Activated naive CD8-positive, alpha-beta T cell treated with anti-CD3 and anti-CD28 coated beads for 36 hours (primary cell): ENCODE measurements at regions not wholly inside any gene's neighbourhood (a gene's known extent, or its start where the extent isn't known, plus 50 kb on each side); places are given as distances from the start of the nearest gene placed in this dataset.
A peak's percentile ranks its signal among the peaks of the same experiment; 100 is the strongest.

ENCODE experiments used
- DNase-seq: peaks from one replicate; pipeline ENCODE4 v3.0.0; 2021
- H3K27ac Mint-ChIP-seq: one replicate; pipeline ENCODE4 v1.8.0; 2022; ENCODE audit warnings: mild to moderate bottlenecking, moderate library complexity, mixed read lengths
- H3K27me3 Mint-ChIP-seq: one replicate; pipeline ENCODE4 v1.8.0; 2022; ENCODE audit warnings: mild to moderate bottlenecking, mixed read lengths
- H3K36me3 Mint-ChIP-seq: one replicate; pipeline ENCODE4 v1.8.0; 2021; ENCODE audit warnings: mild to moderate bottlenecking, mixed read lengths
- H3K4me1 Mint-ChIP-seq: one replicate; pipeline ENCODE4 v1.8.0; 2021; ENCODE audit warnings: mixed read lengths
- H3K4me3 Mint-ChIP-seq: one replicate; pipeline ENCODE4 v1.8.0; 2022; ENCODE audit warnings: mild to moderate bottlenecking, moderate library complexity, mixed read lengths
- H3K9me3 Mint-ChIP-seq: one replicate; pipeline ENCODE4 v1.8.0; 2022; ENCODE audit warnings: mixed read lengths

- no peaks in the 10 kb centered on the region for H3K27me3 Mint-ChIP-seq
- no peak overlapping the region for H3K27ac Mint-ChIP-seq
- H3K9me3 Mint-ChIP-seq: no peaks in the 10 kb centered on the region
- no peak for DNase-seq
- no peak overlapping the region for H3K4me3 Mint-ChIP-seq
- no peaks in the 10 kb centered on the region for H3K36me3 Mint-ChIP-seq
- H3K4me1 Mint-ChIP-seq: no peaks in the 10 kb centered on the region
Measured at GRCh38 chr14:22388669-22389595, 200.1 kb downstream of the DAD1 start.

DNA sequence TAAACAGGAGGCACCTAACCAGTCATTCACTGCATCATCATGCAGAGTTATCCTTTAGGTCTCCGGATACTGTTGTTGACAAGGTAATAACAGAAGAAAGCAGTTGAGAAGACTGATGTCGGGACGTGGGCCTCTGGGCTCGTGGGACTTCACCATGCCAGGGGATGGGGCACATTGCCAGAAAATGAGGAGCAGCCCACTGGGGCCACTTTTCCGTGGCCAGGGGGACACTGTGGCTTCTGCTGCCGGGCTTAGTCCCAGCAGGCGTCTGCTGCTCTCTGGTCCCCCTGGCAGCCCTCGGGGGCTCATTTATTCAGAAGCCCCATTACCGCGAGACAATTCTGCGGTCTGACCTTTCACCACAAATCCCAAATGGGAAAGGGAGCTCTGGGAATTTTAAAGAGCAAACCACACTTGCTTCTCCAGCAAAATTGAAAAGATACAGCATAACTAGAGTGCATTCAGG lies 201.2 kb downstream of the DAD1 start:
- Mint-ChIP-seq H3K9me3 (no peaks in the 10 kb centered on the region), H3K27ac (no peak overlapping the region), H3K27me3 (no peaks in the 10 kb centered on the region), H3K4me1 (no peaks in the 10 kb centered on the region), H3K4me3 (no peak overlapping the region), H3K36me3 (no peaks in the 10 kb centered on the region)
- no peak for DNase-seq

- Mint-ChIP-seq H3K4me1 (no peaks in the 10 kb centered on the region), H3K36me3 (no peaks in the 10 kb centered on the region), H3K4me3 (no peak overlapping the region), H3K27me3 (no peaks in the 10 kb centered on the region), H3K27ac (no peak overlapping the region), H3K9me3 (no peaks in the 10 kb centered on the region)
- DNase-seq: no peak
Measured at GRCh38 chr14:22386924-22387775, 201.9 kb downstream of the DAD1 start.

- Mint-ChIP-seq H3K36me3 (no peaks in the 10 kb centered on the region), H3K27ac (no peak overlapping the region), H3K9me3 (no peaks in the 10 kb centered on the region), H3K4me3 (no peak overlapping the region), H3K4me1 (no peaks in the 10 kb centered on the region), H3K27me3 (no peaks in the 10 kb centered on the region)
- DNase-seq: no peak
Measured at GRCh38 chr14:22384974-22385526, 204.0 kb downstream of the DAD1 start.

- H3K36me3 Mint-ChIP-seq: no peaks in the 10 kb centered on the region
- no peaks in the 10 kb centered on the region for H3K9me3 Mint-ChIP-seq
- no peak for DNase-seq
- H3K27me3 Mint-ChIP-seq: no peaks in the 10 kb centered on the region
- no peak overlapping the region for H3K4me3 Mint-ChIP-seq
- H3K27ac Mint-ChIP-seq: no peak overlapping the region
- no peaks in the 10 kb centered on the region for H3K4me1 Mint-ChIP-seq
Measured at GRCh38 chr14:22384167-22384549, 204.9 kb downstream of the DAD1 start.

- no peak overlapping the region for H3K4me3 Mint-ChIP-seq
- no peaks in the 10 kb centered on the region for H3K4me1 Mint-ChIP-seq
- H3K27ac Mint-ChIP-seq: peak overlapping the region; percentile 75
- no peaks in the 10 kb centered on the region for H3K36me3 Mint-ChIP-seq
- DNase-seq: peak; percentile 1
- no peaks in the 10 kb centered on the region for H3K27me3 Mint-ChIP-seq
- H3K9me3 Mint-ChIP-seq: no peaks in the 10 kb centered on the region
Measured at GRCh38 chr14:22383515-22384166, 205.4 kb downstream of the DAD1 start.

DNA sequence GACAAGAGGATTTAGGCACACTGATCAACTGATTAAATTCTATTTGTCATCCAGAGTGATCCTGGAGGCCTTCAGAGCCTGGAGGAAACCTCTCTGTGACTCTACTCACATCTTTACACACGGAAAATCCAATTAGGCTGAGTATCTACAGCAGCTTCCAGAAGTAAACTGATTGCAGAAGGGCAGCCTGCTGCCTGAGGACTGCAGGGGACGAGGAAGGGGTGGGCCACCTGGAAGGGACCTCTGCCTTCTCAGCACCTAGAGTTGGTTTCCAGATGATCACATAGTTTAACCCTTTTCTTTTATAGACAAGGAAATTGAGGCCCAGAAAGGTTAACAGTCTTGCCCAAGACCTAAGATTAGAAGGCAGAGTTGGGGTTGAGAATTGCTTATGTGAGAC lies 206.1 kb downstream of the DAD1 start:
- Mint-ChIP-seq H3K4me3 (no peak overlapping the region), H3K4me1 (no peaks in the 10 kb centered on the region), H3K36me3 (no peaks in the 10 kb centered on the region), H3K9me3 (no peaks in the 10 kb centered on the region), H3K27ac (peak overlapping the region; percentile 38), H3K27me3 (no peaks in the 10 kb centered on the region)
- DNase-seq: no peak

GRCh38 chr14:22382395-22382794 lies 206.6 kb downstream of the DAD1 start:
- Mint-ChIP-seq H3K36me3 (no peaks in the 10 kb centered on the region), H3K4me1 (no peaks in the 10 kb centered on the region), H3K27ac (no peak overlapping the region), H3K27me3 (no peaks in the 10 kb centered on the region), H3K9me3 (no peaks in the 10 kb centered on the region), H3K4me3 (no peak overlapping the region)
- no peak for DNase-seq

GRCh38 chr14:22381766-22382165 lies 207.3 kb downstream of the DAD1 start:
- no peak for DNase-seq
- H3K27me3 Mint-ChIP-seq: no peaks in the 10 kb centered on the region
- no peaks in the 10 kb centered on the region for H3K36me3 Mint-ChIP-seq
- no peaks in the 10 kb centered on the region for H3K4me1 Mint-ChIP-seq
- H3K27ac Mint-ChIP-seq: no peak overlapping the region
- H3K9me3 Mint-ChIP-seq: no peaks in the 10 kb centered on the region
- H3K4me3 Mint-ChIP-seq: no peak overlapping the region

GRCh38 chr14:22381408-22381760 lies 207.6 kb downstream of the DAD1 start:
- no peaks in the 10 kb centered on the region for H3K4me1 Mint-ChIP-seq
- H3K27ac Mint-ChIP-seq: no peak overlapping the region
- no peaks in the 10 kb centered on the region for H3K9me3 Mint-ChIP-seq

DNA sequence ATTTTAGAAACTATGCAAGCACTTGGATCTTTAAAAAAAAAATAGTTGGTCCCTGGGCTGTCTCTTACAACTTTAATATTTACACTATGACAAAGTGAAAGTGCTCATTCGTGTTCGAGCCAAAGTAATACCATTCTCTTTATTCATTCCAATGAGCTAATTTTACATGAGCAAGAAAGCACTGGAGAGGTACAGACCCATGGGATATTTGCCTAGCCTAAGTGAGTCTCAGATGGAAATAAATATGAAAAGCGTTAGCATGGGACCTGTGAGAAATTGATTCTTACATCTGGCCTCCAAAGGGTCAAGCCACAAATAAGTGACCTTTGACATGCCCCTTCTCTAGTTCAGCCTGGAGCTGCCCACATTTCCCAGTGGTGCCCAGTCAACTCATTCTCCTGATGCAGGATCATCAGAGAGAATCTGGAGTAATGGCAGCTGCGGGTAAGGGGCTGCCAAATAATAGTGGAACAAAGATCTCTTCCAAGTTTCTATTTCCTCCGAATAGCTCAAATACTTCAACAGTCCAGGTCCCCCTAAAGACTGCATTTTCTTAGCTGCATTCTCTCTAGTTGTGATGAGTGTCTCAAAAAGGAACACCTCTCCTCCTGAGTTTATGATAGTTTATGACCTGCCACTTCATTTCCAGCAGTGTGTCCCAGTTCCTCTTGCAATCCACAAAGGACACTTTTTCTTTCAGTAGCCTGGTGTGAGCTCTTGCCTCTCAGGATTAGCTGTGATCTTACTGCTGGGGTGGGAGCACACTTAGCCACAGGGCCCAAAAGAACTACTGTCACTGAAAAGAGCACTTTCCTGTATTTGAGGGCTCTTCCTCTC lies 208.2 kb downstream of the DAD1 start:
- no peaks in the 10 kb centered on the region for H3K4me1 Mint-ChIP-seq
- no peak overlapping the region for H3K4me3 Mint-ChIP-seq
- H3K27me3 Mint-ChIP-seq: no peaks in the 10 kb centered on the region
- no peaks in the 10 kb centered on the region for H3K9me3 Mint-ChIP-seq
- DNase-seq: no peak
- no peak overlapping the region for H3K27ac Mint-ChIP-seq
- H3K36me3 Mint-ChIP-seq: no peaks in the 10 kb centered on the region

More at GRCh38 chr14:22381408-22381760, 207.6 kb downstream of the DAD1 start:
- H3K27me3 Mint-ChIP-seq: no peaks in the 10 kb centered on the region
- H3K4me3 Mint-ChIP-seq: no peak overlapping the region
- no peaks in the 10 kb centered on the region for H3K36me3 Mint-ChIP-seq
- no peak for DNase-seq

GRCh38 chr14:22379727-22380126 lies 209.3 kb downstream of the DAD1 start:
- H3K4me1 Mint-ChIP-seq: no peaks in the 10 kb centered on the region
- H3K4me3 Mint-ChIP-seq: no peak overlapping the region
- H3K27me3 Mint-ChIP-seq: no peaks in the 10 kb centered on the region
- no peak overlapping the region for H3K27ac Mint-ChIP-seq
- H3K9me3 Mint-ChIP-seq: no peaks in the 10 kb centered on the region
- no peak for DNase-seq
- H3K36me3 Mint-ChIP-seq: no peaks in the 10 kb centered on the region

- H3K27me3 Mint-ChIP-seq: no peaks in the 10 kb centered on the region
- DNase-seq: no peak
- no peaks in the 10 kb centered on the region for H3K9me3 Mint-ChIP-seq
- no peaks in the 10 kb centered on the region for H3K36me3 Mint-ChIP-seq
- H3K4me1 Mint-ChIP-seq: no peaks in the 10 kb centered on the region
- H3K27ac Mint-ChIP-seq: no peak overlapping the region
- H3K4me3 Mint-ChIP-seq: no peak overlapping the region
Measured at GRCh38 chr14:22378181-22378580, 210.8 kb downstream of the DAD1 start.

DNA sequence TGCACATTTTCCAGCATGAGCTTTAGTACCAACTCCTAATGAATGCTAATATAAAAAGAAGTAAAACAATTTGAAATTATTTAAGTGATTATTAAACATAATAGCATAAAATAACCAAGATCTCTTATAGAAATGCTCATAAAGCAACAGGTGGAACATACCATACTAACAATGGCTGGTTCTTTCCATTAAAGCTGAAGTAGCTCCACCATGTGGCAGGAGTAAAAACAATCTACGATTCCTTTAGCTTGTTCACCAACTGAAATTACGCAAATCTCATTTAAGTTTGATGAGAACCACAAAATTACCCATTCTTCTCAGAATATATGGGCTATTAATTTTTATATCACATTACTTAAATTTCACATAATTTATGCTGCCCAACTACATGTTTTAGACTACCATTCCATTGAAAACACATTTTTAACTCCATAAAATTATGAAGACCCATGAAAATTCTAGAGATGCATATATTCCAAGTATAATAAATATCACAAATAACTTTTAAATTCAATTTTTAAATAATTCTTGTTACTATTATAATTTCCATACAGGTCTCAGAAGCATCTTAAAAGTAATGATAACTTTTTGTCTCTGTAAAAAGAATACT lies 213.6 kb downstream of the DAD1 start:
- Mint-ChIP-seq H3K4me3 (no peak overlapping the region), H3K36me3 (no peaks in the 10 kb centered on the region), H3K27ac (no peak overlapping the region), H3K9me3 (no peaks in the 10 kb centered on the region), H3K4me1 (no peaks in the 10 kb centered on the region), H3K27me3 (no peaks in the 10 kb centered on the region)
- no peak for DNase-seq
